ENCODE measurements at regions not wholly inside any gene's neighbourhood (a gene's known extent, or its start where the extent isn't known, plus 50 kb on each side); places are given as distances from the start of the nearest gene placed in this dataset.
"Not testable (repeated sequence)": the region's sequence is repeated elsewhere in the genome, so short reads cannot be mapped to it uniquely, and the experiment has no call there.

GRCh38 chr2:224155896-224156295 is 116.8 kb upstream of the SERPINE2 start:
- DNase-seq = no peak
- no peak overlapping the region for H3K27ac Mint-ChIP-seq
- H3K4me1 Mint-ChIP-seq = no peaks in the 10 kb centered on the region
- H3K27me3 Mint-ChIP-seq (ENCODE audit: low read depth in 3 of 3) = peaks cover 0 to 14% (median 4%) of the 10 kb centered on the region in 3 donors
- no peaks in the 10 kb centered on the region for H3K9me3 Mint-ChIP-seq
- no peak overlapping the region for H3K4me3 Mint-ChIP-seq
- H3K36me3 Mint-ChIP-seq = no peaks in the 10 kb centered on the region

- no peak for DNase-seq
- Mint-ChIP-seq H3K36me3 (no peaks in the 10 kb centered on the region), H3K4me3 (no peak overlapping the region), H3K9me3 (no peaks in the 10 kb centered on the region), H3K27ac (no peak overlapping the region), H3K4me1 (no peaks in the 10 kb centered on the region), H3K27me3 (ENCODE audit: low read depth in 3 of 3) (peaks cover 0 to 14% (median 1%) of the 10 kb centered on the region in 3 donors)
Measured at GRCh38 chr2:224155371-224155770, 116.3 kb upstream of the SERPINE2 start.

- Mint-ChIP-seq H3K4me3 (no peak overlapping the region), H3K9me3 (no peaks in the 10 kb centered on the region), H3K4me1 (no peaks in the 10 kb centered on the region), H3K36me3 (no peaks in the 10 kb centered on the region), H3K27ac (no peak overlapping the region), H3K27me3 (ENCODE audit: low read depth in 3 of 3) (peaks cover 0 to 9% (median 1%) of the 10 kb centered on the region in 3 donors)
- no peak for DNase-seq
Measured at GRCh38 chr2:224151680-224152310, 112.7 kb upstream of the SERPINE2 start.

DNA sequence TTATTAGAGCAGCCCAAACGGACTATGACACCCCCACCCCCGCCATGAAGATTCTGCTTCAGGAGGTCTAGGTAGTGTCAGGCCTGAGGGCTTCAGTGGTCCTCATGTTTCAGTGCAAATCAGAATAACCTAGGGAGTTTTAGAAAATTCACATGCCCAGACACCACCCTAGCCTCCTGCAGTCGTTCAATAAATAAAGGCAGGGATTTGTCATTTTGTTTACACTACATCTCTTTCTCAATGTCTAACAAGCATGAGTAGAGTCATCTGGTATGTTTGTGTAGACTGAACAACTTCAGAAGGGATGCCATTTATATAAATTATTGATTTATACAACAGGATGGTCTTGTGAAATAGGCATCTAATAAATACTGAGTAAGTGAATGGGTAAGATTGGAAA is 112.1 kb upstream of the SERPINE2 start:
- Mint-ChIP-seq H3K4me1 (no peaks in the 10 kb centered on the region), H3K36me3 (no peaks in the 10 kb centered on the region), H3K9me3 (no peaks in the 10 kb centered on the region), H3K27me3 (ENCODE audit: low read depth in 3 of 3) (peaks cover 0 to 9% (median 1%) of the 10 kb centered on the region in 3 donors), H3K27ac (no peak overlapping the region), H3K4me3 (no peak overlapping the region)
- no peak for DNase-seq

DNA sequence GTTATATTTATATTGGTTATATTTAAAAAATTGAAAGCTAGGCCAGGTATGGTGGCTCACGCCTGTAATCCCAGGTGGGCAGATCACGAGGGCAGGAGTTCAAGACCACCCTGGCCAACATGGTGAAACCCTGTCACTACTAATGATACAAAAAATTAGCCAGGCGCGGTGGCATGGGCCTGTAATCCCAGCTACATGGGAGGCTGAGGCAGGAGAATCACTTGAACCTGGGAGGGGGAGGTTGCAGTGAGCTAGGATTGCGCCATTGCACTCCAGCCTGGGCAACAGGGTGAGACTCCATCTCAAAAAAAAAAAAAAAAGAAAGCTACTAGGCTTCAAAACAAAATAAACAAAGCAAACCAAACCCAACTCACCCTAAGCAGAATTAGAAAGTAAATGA is 109.0 kb upstream of the SERPINE2 start:
- not testable (repeated sequence) for H3K4me1 Mint-ChIP-seq; H3K4me3 Mint-ChIP-seq; H3K9me3 Mint-ChIP-seq; H3K27me3 Mint-ChIP-seq (ENCODE audit: low read depth in 3 of 3); H3K36me3 Mint-ChIP-seq; DNase-seq; H3K27ac Mint-ChIP-seq

DNA sequence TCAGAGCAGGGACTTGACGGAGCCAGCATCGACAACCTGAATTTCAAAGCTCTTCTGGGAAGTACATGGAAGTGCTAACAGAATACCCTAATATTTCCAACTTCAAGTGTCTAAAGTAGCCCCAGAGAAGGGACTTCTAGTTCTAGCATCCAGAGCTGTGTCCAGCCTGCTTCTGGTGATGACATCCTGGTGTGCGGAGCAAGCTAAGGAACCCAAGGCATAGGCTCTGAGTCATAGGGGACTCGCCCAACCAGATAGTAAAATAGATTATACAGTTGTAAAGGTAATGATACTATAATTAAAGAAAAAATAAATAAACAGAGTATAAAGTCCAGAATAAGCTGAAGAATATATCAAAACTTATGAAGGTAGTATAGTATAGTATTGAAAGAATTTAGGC is 108.1 kb upstream of the SERPINE2 start:
- no peak for DNase-seq
- Mint-ChIP-seq H3K36me3 (no peaks in the 10 kb centered on the region), H3K27ac (no peak overlapping the region), H3K9me3 (no peaks in the 10 kb centered on the region), H3K27me3 (ENCODE audit: low read depth in 3 of 3) (peaks cover 0 to 3% (median 2%) of the 10 kb centered on the region in 3 donors), H3K4me3 (no peak overlapping the region), H3K4me1 (no peaks in the 10 kb centered on the region)

- Mint-ChIP-seq H3K36me3 (no peaks in the 10 kb centered on the region), H3K27ac (no peak overlapping the region), H3K4me3 (no peak overlapping the region), H3K27me3 (ENCODE audit: low read depth in 3 of 3) (peaks cover 0 to 3% (median 1%) of the 10 kb centered on the region in 3 donors), H3K9me3 (no peaks in the 10 kb centered on the region), H3K4me1 (no peaks in the 10 kb centered on the region)
- no peak for DNase-seq
Measured at GRCh38 chr2:224146356-224147160, 107.5 kb upstream of the SERPINE2 start.

GRCh38 chr2:224145751-224146355 is 106.8 kb upstream of the SERPINE2 start:
- Mint-ChIP-seq H3K27ac (no peak overlapping the region), H3K4me1 (no peaks in the 10 kb centered on the region), H3K27me3 (ENCODE audit: low read depth in 3 of 3) (peaks cover 0 to 3% (median 3%) of the 10 kb centered on the region in 3 donors), H3K36me3 (no peaks in the 10 kb centered on the region), H3K4me3 (no peak overlapping the region), H3K9me3 (no peaks in the 10 kb centered on the region)
- no peak for DNase-seq

DNA sequence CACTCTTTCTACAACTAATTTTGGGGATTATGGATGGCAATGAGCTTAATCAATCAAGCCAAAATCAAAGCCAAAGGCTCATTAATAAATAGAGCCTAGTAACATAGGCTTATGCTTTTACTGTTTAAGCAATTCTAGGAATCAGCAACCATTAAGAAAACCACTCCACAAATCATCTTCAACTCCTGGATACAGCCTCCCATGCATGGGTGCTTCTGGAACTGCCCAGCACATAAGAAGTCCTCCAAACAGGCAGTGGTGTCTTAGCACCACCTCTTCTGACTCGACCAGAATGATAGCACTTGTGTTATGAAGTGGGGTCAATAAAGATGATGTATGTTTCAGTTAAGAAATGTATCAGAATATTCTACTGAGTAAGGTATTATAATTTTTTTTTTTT is 104.4 kb upstream of the SERPINE2 start:
- DNase-seq = no peak
- Mint-ChIP-seq H3K27me3 (ENCODE audit: low read depth in 3 of 3) (peaks cover 0 to 3% (median 3%) of the 10 kb centered on the region in 3 donors), H3K27ac (no peak overlapping the region), H3K9me3 (peaks cover 0 to 1% (median 0%) of the 10 kb centered on the region in 6 donors), H3K36me3 (no peaks in the 10 kb centered on the region), H3K4me1 (no peaks in the 10 kb centered on the region), H3K4me3 (no peak overlapping the region)

DNA sequence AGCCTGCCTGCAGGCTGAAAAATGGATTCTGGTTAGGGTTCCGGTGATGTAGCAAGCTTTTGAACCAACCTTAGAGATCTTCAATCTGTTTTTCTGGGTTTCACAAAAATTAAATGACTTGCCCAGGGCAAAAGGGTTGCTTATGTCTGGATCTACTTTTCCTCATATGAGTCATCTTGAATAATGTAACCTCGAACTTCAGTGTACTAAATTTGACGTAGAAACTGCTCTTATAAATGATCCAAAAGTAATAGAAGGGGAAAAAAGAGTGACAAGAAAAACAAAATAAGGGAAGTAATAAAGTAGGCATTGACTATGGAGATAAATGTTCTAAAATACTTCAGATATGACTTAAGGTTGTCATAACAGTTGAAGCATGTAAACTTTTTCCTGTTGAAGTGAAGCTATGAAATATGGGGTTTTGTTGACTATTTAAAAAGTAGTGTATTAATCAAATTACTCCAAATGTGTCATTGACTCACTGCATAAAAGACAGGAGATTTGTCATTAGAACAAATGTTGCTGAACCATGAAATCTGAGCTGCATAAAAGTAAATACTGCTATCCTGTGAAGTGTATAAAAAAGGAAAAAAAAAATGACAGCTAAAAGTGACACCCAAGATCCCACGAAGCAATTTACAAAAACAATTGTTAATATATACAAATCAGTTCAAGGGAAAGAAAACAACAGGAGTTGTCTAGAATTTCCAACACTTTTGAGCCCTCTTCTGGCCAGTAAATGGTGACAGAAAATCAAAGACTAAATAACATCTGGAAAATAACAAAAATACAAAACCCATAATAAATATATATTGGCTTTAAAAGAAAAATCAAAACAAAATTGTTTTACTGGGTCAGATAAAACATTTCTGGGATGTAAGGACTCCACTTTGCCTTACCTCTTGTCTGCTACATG is 103.6 kb upstream of the SERPINE2 start:
- no peak overlapping the region for H3K27ac Mint-ChIP-seq
- DNase-seq = no peak
- H3K27me3 Mint-ChIP-seq (ENCODE audit: low read depth in 3 of 3) = peaks cover 0 to 6% (median 3%) of the 10 kb centered on the region in 3 donors
- no peaks in the 10 kb centered on the region for H3K4me1 Mint-ChIP-seq
- no peaks in the 10 kb centered on the region for H3K36me3 Mint-ChIP-seq
- H3K9me3 Mint-ChIP-seq = peaks cover 0 to 1% (median 0%) of the 10 kb centered on the region in 6 donors
- no peak overlapping the region for H3K4me3 Mint-ChIP-seq

- Mint-ChIP-seq H3K27me3 (ENCODE audit: low read depth in 3 of 3) (peaks cover 0 to 8% (median 3%) of the 10 kb centered on the region in 3 donors), H3K36me3 (no peaks in the 10 kb centered on the region), H3K27ac (no peak overlapping the region), H3K4me1 (no peaks in the 10 kb centered on the region), H3K9me3 (peaks cover 0 to 1% (median 0%) of the 10 kb centered on the region in 6 donors), H3K4me3 (no peak overlapping the region)
- DNase-seq = no peak
Measured at GRCh38 chr2:224141304-224141703, 102.2 kb upstream of the SERPINE2 start.

DNA sequence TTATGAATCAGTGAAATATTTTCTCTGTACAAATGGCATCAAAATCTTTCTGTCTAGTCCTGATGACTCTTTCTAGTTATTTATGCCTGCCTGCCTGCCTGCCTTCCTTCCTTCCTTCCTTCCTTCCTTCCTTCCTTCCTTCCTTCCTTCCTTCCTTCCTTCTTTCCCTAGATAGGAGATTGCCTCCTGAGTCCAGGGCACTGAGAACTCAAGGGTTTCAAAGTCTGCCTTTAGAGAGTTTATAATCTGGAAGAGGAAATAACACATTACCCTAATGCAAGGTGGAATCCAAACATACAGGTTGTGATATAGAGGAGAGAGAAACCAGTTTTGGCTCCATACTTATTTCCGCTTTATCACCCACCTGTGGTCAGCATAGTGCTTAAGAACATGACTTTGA is 98.1 kb upstream of the SERPINE2 start:
- no peak for DNase-seq
- Mint-ChIP-seq H3K27ac (no peak overlapping the region), H3K4me3 (no peak overlapping the region), H3K27me3 (ENCODE audit: low read depth in 3 of 3) (peaks cover 3 to 6% (median 4%) of the 10 kb centered on the region in 3 donors), H3K9me3 (peaks cover 0 to 1% (median 0%) of the 10 kb centered on the region in 6 donors), H3K36me3 (no peaks in the 10 kb centered on the region), H3K4me1 (no peaks in the 10 kb centered on the region)

DNA sequence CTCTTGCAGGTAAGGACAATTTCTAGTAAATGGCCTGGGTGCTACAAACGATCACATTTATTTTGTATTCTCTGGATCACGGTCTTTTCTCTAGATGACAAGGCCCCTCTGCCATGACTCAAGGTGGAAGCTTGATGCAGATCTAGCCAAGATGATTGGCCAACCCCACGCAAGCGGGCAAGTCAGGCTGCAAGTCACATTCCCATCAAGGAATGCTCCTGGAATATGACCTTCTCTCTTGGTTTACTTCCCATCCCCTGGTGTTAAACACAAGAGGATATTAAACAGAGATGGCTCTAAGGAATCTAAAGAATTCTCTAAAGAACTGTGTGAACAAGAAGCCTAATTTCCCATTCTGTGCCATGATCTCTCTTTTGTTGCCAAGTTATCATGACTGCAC is 97.3 kb upstream of the SERPINE2 start:
- Mint-ChIP-seq H3K27me3 (ENCODE audit: low read depth in 3 of 3) (peaks cover under 1 to 6% (median 4%) of the 10 kb centered on the region in 3 donors), H3K4me3 (no peak overlapping the region), H3K4me1 (no peaks in the 10 kb centered on the region), H3K36me3 (no peaks in the 10 kb centered on the region), H3K27ac (no peak overlapping the region), H3K9me3 (peaks cover 0 to 1% (median 0%) of the 10 kb centered on the region in 6 donors)
- DNase-seq = no peak

All from immature natural killer cell (primary cell).